ENCODE measurements at regions not wholly inside any gene's neighbourhood (a gene's known extent, or its start where the extent isn't known, plus 50 kb on each side); places are given as distances from the start of the nearest gene placed in this dataset.
A peak's percentile ranks its signal among the peaks of the same experiment; 100 is the strongest.
"Not testable (repeated sequence)": the region's sequence is repeated elsewhere in the genome, so short reads cannot be mapped to it uniquely, and the experiment has no call there.

GRCh38 chr6:134421501-134421900 lies 103.6 kb upstream of the SGK1 start:
- DNase-seq = no peak

DNA sequence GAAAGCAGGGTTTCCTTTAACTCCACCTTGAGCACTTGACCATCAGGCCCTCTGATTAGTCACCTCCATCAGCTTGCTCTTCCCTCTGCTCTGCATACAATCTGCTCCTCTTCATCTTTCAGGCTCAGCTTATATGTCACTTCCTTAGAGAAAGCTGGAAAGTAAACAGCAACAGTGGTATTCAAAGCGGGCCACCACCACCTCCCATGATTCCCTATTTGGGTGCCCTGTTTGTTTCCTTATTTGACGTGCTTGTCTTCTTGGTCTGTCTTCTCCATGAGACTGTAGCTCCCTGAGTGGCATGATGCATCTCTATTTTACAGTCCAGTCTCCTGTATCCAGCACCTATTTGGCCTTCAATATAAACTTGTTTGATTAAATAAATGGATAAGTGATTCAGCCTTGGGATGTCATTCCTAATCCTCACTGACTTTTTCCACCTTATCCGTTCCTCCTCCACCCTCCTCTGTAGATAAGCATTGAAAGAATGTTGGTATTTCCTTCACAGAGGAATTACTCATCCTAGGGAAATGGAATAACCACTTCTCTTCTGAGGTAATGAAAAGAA lies 102.8 kb upstream of the SGK1 start:
- no peak for DNase-seq

GRCh38 chr6:134419716-134420115 lies 101.8 kb upstream of the SGK1 start:
- no peak for DNase-seq

DNA sequence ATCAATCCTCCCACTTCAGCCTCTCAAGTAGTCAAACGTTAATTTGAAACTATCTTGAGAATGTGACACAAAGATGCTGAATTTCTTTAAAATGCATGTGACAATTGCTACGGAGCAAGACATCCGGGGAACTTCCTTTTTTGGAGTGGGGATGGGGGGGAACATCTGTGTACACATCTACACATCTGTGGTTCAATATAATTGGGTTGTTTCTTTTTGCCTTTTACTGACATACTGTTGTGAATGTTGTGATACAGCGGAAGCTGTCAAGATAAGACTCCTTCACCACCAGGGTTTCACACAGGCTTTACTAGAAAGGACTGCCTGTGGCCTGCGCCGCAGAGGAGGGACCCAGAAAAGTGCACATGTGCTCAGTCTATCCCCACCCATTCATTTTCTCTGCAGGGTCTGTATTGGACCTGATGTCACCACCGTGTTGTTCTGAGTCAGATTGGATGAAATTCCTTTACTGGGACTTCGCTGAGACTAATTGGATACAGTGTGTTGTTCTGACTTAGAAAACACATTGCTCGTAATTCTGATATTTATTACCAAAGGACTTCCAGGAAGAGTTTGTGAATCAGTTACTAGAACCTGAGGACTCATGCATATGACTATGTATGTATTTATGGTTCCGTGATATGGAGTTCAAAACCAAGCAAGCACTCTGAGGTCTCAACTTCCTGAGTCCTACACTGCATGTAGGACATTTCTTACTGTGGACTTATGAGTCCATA lies 98.7 kb upstream of the SGK1 start:
- no peak for DNase-seq

DNA sequence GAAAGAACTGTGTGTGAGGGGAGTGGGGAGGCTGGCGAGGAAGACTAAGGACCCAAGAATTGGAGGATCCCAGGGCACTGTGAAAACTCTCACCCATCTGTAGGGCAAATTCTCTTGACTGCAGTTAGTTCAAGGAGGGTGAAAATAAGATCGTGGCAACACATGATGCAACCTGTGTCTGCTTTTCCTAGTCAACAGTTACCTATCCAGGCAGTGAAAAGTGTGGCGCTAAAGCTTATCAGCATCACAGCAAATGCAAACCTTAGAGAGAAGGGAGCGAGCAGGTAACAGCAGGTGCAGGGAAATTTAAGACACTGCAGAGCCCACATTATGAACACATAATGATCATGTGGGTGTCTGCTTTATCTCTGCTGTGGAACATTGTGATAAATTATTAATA lies 97.7 kb upstream of the SGK1 start:
- no peak for DNase-seq

- no peak for DNase-seq
Measured at GRCh38 chr6:134415194-134415593, 97.3 kb upstream of the SGK1 start.

GRCh38 chr6:134414793-134415192 lies 96.9 kb upstream of the SGK1 start:
- DNase-seq = no peak

DNA sequence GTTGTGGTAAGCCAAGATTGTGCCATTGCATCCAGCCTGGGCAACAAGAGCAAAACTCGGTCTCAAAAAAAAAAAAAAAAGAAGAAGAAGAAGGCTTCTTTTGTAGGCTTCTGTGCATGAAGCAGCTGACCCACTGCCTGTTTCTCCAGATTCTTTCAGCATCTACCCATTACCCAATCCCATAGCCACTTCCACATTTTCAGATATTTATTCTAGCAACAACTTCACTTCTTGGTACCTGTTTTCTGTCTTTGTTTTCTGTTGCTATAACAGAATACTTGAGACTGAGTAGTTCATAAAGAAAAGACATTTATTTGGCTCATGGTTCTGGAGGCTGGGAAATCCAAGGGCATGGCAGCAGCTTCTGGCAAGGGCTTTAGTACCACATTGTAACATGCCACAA lies 95.3 kb upstream of the SGK1 start:
- no peak for DNase-seq

- DNase-seq = no peak
Measured at GRCh38 chr6:134410541-134410940, 92.6 kb upstream of the SGK1 start.

GRCh38 chr6:134407791-134408190 lies 89.9 kb upstream of the SGK1 start:
- no peak for DNase-seq

DNA sequence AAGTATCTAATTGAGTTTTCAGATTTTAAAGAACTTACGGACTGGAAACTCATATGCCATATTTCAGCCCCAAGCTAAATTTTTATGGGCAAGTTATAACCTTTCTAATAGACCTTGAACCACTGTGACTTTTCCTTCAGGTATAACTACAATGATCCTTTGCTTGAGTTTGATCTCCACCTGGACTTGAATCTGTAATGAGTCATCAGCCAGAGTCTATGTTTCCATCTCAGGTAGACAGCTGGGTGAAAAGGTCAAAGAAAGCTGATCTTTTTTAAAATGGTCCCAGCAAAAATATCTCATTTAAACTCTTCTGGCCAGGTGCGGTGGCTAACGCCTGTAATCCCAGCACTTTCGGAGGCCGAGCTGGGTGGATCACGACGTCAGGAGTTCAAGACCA lies 88.4 kb upstream of the SGK1 start:
- no peak for DNase-seq

DNA sequence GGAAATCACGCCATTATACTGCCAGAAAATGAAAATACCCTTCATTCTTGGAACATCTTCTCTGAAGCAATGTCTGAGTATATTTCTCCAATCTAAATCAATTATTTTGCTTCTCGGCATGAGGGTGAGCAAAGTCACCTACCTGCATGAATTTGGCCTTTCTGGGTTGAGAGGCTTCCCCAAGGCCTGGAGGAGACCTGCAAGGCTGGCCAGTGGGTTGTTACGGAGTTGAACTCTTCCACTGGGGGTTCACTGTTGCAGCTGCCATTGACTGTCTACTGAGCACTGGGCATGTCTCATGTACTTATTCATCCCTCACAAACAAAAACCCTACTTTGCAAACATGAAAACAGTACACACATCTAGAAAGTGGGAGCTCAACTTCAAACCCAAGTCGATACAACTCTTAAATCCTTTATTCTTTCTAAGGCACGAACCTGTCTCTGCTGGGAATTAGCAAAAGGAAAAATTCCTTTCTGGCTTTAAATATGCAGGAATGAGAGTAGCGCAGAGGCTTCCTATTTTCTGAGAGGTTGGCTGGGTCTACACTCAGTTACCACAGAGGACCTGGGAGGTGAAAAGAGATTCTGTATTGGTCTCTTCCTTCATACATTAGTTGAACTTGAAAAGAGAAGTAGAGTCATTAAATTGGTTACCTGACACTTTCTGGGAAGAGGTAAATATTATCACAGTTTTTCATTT lies 87.6 kb upstream of the SGK1 start:
- no peak for DNase-seq

- DNase-seq = not testable (repeated sequence)
Measured at GRCh38 chr6:134403312-134403711, 85.4 kb upstream of the SGK1 start.

- DNase-seq = no peak
Measured at GRCh38 chr6:134402372-134402984, 84.6 kb upstream of the SGK1 start.

DNA sequence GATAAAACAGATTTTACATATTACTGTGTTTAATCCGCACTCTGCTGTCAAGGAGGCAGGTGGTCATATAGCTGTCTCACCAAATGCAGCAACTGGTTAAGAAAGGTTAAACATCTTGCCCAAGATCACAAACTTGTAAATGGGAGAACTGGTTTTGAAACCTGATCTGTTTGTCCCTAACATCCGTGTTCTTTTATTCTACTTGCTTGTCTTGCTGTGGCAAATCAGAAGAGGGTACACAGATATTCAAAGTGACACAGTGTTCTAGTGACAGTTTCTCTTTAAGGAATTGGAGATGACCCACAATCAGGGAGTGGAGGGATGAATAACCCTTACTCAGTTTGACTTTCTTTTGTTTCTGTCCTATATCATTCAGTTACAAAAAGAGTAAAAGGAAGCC lies 83.0 kb upstream of the SGK1 start:
- no peak for DNase-seq

- DNase-seq = peak in 1 of 2 donors; percentile 13
Measured at GRCh38 chr6:134398453-134398852, 80.5 kb upstream of the SGK1 start.

GRCh38 chr6:134397676-134398075 lies 79.8 kb upstream of the SGK1 start:
- DNase-seq = no peak

DNA sequence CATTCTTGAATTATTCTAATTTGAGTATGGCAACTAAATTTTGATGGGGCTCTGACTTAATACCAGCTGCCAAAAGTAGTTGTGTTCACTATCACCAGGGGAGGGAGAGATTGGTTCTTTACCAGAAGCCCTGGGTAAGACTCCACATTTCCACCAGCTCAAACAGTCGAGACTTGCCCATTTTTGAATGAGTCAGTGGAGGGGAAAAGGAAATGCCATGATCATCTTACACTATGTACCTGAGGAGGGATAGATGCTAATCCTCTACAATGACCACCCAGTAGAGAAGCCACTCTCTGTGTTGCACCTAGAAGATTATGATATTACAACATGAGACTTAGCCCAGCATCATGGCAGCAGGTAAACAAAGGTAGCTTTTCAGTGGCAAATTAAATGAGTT lies 77.0 kb upstream of the SGK1 start:
- no peak for DNase-seq

GRCh38 chr6:134394208-134394607 lies 76.3 kb upstream of the SGK1 start:
- DNase-seq = no peak

DNA sequence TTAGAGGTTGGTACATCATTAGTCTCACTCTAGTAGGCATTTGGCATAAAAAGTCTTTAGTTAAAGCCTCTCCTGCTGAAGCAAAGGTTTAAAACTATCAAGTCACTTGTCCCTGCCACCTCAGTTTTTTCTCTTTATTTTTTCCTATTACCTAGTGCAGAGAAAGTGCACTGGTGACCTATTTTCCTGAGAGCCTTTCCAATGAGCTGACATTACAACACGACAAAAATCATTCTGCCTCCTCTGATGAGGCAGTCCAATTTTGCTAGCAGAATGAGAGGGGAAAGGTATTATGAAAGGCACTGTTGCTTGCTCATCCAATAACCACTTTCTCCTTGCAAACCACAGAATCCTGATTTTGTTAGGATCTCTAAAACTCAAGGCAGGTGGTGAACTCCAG lies 73.3 kb upstream of the SGK1 start:
- DNase-seq = no peak

DNA sequence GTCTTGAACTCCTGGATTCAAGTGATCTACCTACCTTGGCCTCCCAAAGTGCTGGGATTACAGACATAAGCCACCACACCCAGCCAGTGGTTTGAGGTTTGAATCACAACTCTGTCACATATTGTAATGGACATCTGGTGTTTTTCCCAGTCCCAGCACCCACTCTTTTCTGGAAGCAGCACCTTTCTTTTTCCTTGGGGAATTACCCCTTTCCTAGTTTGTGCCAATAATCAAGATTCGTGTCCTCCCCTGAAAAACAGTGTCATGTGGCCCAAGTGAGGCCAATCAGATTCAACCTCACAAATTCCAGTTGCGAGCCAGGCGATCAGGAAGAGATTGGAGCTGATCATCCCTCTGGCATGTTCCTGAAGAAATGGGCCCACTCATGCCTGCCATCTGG lies 71.7 kb upstream of the SGK1 start:
- no peak for DNase-seq

- DNase-seq = no peak
Measured at GRCh38 chr6:134389129-134389528, 71.2 kb upstream of the SGK1 start.

- not testable (repeated sequence) for DNase-seq
Measured at GRCh38 chr6:134386482-134386881, 68.6 kb upstream of the SGK1 start.

GRCh38 chr6:134381959-134382358 lies 64.0 kb upstream of the SGK1 start:
- no peak for DNase-seq

All from hippocampal formation (tissue), 2 donors.